MG63 (cell line): ENCODE measurements at regions not wholly inside any gene's neighbourhood (a gene's known extent, or its start where the extent isn't known, plus 50 kb on each side); places are given as distances from the start of the nearest gene placed in this dataset.

Source experiments
- DNase-seq: peaks from one replicate; pipeline ENCODE4 v3.0.0-alpha.2; 2020
- H3K27me3 ChIP-seq: fragments of 250-450 bp; sonication (Bioruptor Pico); 2 replicates; pipeline ENCODE4 v1.5.1; 2020; ENCODE audit warnings: mild to moderate bottlenecking, moderate library complexity
- H3K36me3 ChIP-seq: fragments of 250-450 bp; sonication (Bioruptor Pico); 2 replicates; pipeline ENCODE4 v1.5.1; 2020; ENCODE audit warnings: mild to moderate bottlenecking, moderate library complexity
- H3K4me3 ChIP-seq: fragments of 250-450 bp; sonication (Bioruptor Pico); 2 replicates; pipeline ENCODE4 v1.5.1; 2020; ENCODE audit warnings: mild to moderate bottlenecking, moderate library complexity
- H3K9me3 ChIP-seq: fragments of 250-450 bp; sonication (Bioruptor Pico); 2 replicates; pipeline ENCODE4 v1.5.1; 2020; ENCODE audit warnings: mild to moderate bottlenecking, moderate library complexity

DNA sequence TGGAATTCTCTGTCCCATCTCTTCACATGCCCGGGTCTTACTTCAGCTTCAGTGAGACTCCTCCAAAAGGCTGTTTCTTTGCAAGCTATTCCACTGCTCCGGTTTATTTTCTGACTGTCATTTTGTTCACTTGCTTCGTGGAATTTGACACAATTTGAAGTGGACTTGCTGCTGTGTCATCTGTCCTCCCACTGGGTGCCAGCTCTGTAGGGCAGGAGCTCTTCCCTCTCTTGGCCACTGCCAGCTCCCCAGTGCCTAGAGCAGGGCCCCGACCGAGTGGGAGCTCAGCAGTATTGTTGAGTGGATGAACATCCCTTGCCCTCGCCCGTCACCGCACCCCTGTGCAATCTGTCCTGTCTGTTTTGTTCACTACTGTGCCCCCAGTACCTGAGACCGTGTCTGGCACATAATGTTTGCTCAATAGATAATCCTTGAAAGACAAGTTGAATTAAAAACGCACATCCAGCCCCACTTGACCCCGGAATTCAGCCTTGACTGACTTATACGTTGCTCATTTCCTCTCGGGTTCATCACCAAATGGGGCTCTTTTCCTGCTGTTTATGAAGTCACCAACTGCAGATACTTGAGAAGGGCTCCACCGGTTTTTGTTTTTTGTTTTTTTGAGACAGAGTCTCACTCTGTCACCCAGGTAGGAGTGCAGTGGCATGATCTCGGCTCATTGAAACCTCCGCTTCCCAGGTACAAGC, 170.3 kb upstream of the KCNG1 start:
- Histone ChIP-seq H3K9me3 (peaks cover 7% of the 10 kb centered on the region; the same call in 1 of the 2 replicates), H3K27me3 (no peaks in the 10 kb centered on the region; the same call in 1 of the 2 replicates), H3K4me3 (no peak overlapping the region), H3K36me3 (no peaks in the 10 kb centered on the region)
- DNase-seq, result peak; percentile 32

DNA sequence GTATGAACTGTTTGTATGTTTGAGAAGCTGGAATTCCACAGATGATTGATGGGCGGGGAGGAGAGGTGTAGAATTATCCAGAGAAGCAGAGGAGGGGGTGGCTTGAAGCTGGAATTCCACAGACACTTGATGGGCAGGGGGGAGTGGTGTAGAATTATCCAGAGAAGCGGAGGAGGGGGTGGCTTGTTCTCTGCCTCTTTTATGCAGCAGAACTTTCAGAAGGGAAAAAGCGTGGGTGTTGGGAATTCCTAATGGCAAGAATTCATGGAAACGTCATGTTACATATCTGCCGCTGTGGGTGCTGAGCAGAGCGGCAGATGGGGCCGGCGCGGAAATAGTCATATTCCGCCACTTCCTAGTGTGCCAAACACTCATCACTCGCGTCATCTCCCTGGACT, 167.9 kb upstream of the KCNG1 start:
- no peaks in the 10 kb centered on the region for H3K27me3 ChIP-seq
- DNase-seq, result no peak
- H3K9me3 ChIP-seq, result peaks cover 7% of the 10 kb centered on the region; the same call in 1 of the 2 replicates
- no peak overlapping the region for H3K4me3 ChIP-seq
- no peaks in the 10 kb centered on the region for H3K36me3 ChIP-seq

DNA sequence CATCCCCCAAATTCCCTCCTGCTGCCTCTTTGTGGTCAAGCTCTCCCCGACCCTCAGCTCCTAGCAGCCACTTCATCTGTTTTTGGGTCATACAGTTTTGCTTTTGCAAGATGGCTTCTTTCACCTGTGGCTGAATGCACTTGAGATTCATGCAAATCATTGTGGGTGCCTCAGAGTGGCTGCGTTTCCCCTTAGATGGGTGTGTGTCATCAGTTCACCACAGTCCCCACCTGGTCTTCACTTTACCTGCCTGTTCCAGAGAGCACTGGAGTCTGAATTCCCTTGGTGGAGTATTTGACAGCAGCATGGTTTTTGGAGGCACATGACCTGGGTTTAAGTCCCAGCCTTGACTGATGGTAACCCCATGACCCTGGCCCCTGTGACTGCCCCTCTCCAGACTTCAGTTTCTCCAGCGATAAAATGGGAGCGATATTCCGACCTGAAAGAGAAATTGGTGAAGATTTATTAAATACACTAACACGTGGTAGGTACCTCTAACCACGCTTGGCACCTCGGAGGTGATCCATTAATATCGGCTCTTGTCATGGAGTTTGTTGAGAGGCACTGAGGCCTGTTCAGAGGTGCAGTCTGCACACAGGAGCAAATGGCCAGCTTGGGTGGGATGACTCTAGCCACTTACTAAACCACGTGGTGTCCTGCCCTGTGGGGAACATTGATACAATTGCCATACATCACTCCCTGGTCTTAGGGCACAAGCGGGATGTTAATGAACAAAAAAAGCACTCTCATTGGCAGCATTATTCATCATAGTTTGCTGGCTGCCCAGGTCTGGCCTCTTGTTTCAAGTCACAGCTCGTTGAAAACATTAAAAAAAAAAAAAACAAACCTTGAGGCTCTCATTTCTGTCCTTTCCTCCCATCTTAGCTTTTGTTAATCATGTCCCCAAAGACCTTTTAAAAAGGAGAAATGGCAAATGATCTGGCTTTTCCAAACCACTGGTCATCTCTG, 167.2 kb upstream of the KCNG1 start:
- Histone ChIP-seq H3K36me3 (no peaks in the 10 kb centered on the region), H3K9me3 (peaks cover 3% of the 10 kb centered on the region; the same call in 1 of the 2 replicates), H3K4me3 (no peak overlapping the region), H3K27me3 (no peaks in the 10 kb centered on the region)
- no peak for DNase-seq

DNA sequence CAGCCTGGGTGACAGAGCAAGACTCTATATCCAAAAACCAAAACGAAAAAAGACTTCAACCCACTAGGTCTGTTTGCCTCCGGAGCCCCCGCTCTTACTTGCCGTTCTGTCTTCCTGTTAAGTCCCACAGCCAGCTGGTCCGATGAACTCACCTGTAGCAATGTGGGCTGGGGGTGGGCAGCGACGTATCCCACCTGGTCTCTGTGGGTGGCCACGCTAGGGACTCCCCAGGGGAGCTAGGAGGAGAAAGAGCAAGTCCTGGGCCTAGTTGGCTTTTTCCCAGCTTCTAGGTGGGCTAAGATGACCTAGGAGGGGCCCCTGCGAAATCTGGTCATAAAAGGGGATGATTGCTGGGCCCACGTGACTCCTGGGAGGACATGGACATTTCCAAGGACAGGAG, 166.0 kb upstream of the KCNG1 start:
- no peak for DNase-seq
- no peaks in the 10 kb centered on the region for H3K9me3 ChIP-seq
- no peaks in the 10 kb centered on the region for H3K36me3 ChIP-seq
- H3K27me3 ChIP-seq, result no peaks in the 10 kb centered on the region
- H3K4me3 ChIP-seq, result no peak overlapping the region

DNA sequence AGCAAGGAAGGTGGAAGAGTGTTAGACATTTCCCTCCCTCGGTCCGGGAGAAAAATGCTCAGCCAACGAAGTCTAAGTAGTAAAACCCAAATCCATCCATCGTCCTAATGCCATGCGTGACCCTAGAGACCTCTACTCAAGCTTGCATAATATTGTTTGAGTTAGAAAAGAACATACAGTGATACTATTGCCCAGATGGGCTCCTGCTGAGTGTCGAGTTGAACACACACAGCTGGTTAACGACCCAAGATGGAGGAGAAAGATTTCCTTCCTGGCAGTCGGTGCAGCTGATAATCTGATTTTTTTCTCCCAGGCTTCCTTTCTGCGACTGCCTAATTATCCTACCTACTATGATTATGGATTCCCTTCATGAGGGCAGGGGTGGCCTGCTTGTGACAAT, 164.4 kb upstream of the KCNG1 start:
- no peak overlapping the region for H3K4me3 ChIP-seq
- H3K9me3 ChIP-seq, result no peaks in the 10 kb centered on the region
- H3K36me3 ChIP-seq, result no peaks in the 10 kb centered on the region
- H3K27me3 ChIP-seq, result peaks cover 6% of the 10 kb centered on the region; the same call in 1 of the 2 replicates
- no peak for DNase-seq

DNA sequence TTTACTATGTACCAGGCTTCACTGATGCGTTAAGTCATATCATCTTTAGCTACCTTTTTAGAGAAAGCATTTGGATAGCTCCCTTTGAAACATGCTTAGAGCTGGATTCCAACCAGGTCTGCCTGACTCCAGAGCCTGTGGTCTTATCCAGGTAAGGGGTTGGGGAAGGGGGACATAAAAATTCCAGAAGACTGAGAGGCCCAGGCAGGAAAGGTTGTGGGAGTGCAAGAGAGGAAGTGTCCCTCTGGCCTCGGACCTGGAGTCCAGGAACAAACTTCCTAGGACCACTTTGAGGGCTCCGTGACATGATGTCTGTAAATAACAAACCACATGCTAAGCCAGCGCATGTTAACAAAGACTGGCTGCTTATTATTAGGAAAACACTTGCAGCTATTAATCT, 163.0 kb upstream of the KCNG1 start:
- peaks cover 6% of the 10 kb centered on the region; the same call in 1 of the 2 replicates for H3K27me3 ChIP-seq
- no peaks in the 10 kb centered on the region for H3K36me3 ChIP-seq
- DNase-seq, result no peak
- no peak overlapping the region for H3K4me3 ChIP-seq
- H3K9me3 ChIP-seq, result no peaks in the 10 kb centered on the region

DNA sequence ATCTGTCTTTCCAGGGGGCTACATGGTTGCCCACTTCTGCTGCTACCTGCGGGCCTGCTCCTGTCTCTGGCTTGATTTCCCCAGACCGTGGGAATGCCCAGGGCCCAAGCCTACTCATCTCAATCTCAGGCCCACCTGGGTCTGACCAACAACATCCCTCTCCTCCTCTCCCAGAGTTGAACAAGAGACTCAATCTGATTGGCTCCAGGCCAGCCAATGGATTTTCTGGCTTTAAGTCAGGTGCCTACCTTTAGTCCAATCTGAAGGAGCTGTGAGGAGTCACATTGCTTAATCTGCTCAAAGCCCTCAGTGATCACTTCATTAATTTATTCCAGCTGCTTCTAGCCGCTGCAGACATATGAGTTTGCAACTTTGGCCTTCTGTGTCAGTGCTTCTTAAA, 162.4 kb upstream of the KCNG1 start:
- Histone ChIP-seq H3K4me3 (no peak overlapping the region), H3K36me3 (no peaks in the 10 kb centered on the region), H3K9me3 (no peaks in the 10 kb centered on the region), H3K27me3 (peaks cover 7% of the 10 kb centered on the region; the same call in 1 of the 2 replicates)
- DNase-seq, result no peak

DNA sequence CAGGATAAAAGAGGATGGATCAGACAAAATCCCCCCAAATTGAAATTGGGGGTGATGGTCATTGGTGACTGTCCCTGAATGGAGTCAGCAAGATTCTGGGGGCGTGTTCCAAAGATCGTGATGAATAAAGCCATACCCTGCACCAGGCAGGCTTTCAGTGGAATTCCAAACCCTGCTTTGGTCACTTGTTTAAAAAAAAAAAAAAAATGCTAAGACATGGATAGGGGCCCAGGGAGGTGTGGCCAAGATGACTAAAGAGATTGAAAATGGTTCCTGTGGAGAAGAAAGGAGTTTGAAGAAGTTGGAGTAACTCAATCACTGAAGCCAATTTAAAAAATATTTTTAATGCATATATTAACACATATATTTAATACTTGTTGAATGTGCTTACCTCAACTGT, 161.4 kb upstream of the KCNG1 start:
- no peaks in the 10 kb centered on the region for H3K9me3 ChIP-seq
- peaks cover 14% of the 10 kb centered on the region; the same call in 1 of the 2 replicates for H3K27me3 ChIP-seq
- peak; percentile 49 for DNase-seq
- H3K36me3 ChIP-seq, result no peaks in the 10 kb centered on the region
- no peak overlapping the region for H3K4me3 ChIP-seq

DNA sequence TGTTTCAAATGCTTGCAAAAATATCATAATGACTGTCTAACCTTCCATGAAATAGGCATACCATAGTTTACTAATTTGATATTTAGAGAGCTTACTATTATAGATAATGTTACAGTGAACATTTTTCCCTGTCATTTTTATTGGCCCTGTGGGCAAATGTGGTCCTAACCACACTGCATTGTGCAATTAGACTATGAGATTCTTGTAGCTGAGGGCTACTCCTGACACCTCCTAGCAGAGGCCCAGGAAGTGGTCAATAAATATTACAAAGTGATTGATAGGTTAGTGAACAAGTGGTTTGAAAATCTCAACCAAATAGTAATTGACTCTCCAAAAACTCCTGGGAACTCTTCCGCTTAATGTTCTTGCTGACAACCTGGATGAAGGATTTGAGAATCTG, 160.5 kb upstream of the KCNG1 start:
- H3K36me3 ChIP-seq, result no peaks in the 10 kb centered on the region
- peaks cover 14% of the 10 kb centered on the region; the same call in 1 of the 2 replicates for H3K27me3 ChIP-seq
- DNase-seq, result no peak
- no peak overlapping the region for H3K4me3 ChIP-seq
- no peaks in the 10 kb centered on the region for H3K9me3 ChIP-seq

DNA sequence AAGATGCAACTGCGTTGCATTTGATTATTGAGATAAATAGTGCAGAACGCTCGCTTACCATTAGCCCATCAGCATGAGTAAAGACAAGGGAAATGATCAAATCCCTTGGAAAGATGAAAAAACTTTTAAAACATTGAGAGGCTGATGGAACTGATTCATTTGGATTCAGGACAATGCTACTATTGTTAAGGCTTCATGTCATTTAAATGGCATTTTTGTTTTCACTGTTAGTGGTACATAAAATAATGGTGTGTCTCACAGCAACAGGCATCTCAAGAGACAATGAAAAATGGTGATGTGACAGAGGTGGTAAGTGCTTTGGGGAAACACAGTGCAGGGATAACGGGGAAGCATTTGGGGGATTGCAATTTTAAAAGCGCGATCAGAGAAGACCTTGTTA, 159.7 kb upstream of the KCNG1 start:
- Histone ChIP-seq H3K9me3 (no peaks in the 10 kb centered on the region), H3K4me3 (no peak overlapping the region), H3K27me3 (peaks cover 14% of the 10 kb centered on the region; the same call in 1 of the 2 replicates), H3K36me3 (no peaks in the 10 kb centered on the region)
- DNase-seq, result no peak

DNA sequence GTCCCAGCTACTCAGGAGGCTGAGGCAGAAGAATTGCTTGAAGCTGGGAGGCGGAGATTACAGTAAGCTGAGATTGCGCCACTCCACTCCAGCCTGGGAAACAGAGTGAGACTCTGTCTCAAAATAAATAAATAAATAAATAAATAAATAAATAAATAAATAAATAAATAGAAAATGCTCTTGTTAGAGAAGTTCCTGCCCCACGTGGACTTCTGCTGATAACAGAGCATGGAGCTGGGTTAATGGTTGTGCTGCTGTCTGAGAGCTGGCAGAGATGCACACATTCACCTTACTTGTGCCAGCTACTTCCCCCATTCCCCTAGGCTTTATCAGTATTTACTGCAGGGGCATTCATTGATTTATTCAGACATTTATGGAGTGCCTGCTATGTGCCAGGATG, 155.2 kb upstream of the KCNG1 start:
- Histone ChIP-seq H3K36me3 (no peaks in the 10 kb centered on the region), H3K9me3 (no peaks in the 10 kb centered on the region), H3K27me3 (peaks cover 15% of the 10 kb centered on the region; the same call in 1 of the 2 replicates), H3K4me3 (no peak overlapping the region)
- no peak for DNase-seq

DNA sequence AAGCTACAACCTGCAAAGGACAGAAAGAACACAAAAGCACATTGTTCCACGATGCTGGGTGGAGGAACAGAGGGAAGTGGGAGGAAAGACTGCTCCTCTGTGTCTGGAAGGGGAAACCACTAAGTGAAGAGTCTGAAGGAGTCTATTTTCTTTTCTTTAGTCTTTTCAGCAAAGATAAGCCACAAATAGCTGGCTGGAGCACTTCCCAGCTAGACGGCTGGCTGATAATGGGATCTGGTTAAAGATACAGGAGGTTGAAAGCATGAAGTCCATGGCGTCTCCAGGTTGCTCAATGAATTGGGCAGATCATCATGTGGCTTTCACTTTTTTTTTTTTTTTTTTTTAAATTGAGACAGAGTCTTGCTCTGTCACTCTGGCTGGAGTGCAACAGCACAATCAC, 154.0 kb upstream of the KCNG1 start:
- H3K9me3 ChIP-seq, result no peaks in the 10 kb centered on the region
- H3K4me3 ChIP-seq, result no peak overlapping the region
- H3K36me3 ChIP-seq, result no peaks in the 10 kb centered on the region
- DNase-seq, result no peak
- peaks cover 14% of the 10 kb centered on the region; the same call in 1 of the 2 replicates for H3K27me3 ChIP-seq

DNA sequence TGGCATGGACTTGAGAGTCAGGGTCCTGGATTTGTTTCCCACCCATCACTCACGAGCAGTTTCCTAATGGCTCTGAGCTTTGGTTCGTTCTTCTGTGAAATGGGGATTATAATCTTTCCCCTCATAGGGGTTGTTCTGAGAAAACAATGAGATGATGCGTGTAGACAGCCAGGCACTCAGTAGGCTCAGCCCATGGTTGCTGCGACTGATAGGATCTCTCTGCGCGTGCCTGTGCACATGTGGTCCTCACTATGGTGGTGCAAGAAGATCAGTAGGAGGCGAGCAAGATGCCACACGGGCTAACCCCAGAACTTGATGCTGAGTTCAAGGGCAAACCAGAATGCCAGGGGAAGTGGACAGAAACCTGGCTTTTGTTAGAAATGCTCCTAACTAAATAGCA, 153.5 kb upstream of the KCNG1 start:
- peaks cover 14% of the 10 kb centered on the region; the same call in 1 of the 2 replicates for H3K27me3 ChIP-seq
- H3K4me3 ChIP-seq, result no peak overlapping the region
- 0 out of 2 replicates have a peak, but pooled peaks cover under 1% of the 10 kb centered on the region for H3K9me3 ChIP-seq
- no peak for DNase-seq
- H3K36me3 ChIP-seq, result no peaks in the 10 kb centered on the region

DNA sequence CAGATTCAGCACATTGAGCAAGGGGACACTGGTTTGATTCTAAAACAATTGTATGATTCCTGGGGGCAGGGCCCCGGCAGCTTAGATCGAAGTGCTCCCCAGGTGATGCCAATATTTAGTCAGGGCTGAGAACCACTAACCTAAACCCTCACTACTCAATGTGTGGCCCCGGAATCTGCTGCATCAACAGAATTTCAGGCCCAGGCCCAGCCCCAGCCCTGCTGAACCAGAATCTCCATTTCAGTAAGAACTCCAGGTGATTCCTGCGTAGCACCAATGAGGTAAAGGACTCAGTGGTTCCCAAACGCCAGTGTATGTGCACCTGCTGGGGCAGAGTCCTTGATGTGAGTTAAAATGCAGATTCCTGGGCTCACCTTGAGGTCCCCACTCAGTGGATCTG, 152.8 kb upstream of the KCNG1 start:
- no peak for DNase-seq
- 0 out of 2 replicates have a peak, but pooled peaks cover 2% of the 10 kb centered on the region for H3K9me3 ChIP-seq
- H3K36me3 ChIP-seq, result no peaks in the 10 kb centered on the region
- H3K4me3 ChIP-seq, result no peak overlapping the region
- H3K27me3 ChIP-seq, result peaks cover 14% of the 10 kb centered on the region; the same call in 1 of the 2 replicates

DNA sequence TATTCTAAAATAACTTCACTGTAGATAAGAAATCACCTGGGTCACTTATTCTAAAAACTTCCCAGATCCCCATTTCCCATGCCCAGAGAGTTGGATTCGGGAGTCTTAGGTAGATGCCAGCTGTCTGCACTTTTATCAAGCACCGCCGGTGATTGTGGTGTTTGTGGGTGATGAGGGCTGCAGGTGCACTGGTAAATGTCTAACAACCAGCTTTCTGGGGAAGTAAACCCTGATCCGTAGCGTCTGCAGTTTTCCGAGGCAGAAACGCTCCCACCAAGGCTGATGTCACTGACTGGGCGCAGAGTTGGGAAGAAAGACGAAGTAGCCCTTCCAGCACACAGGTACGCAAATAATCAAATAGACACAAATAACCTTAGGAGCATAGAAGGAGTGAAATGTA, 152.2 kb upstream of the KCNG1 start:
- Histone ChIP-seq H3K36me3 (no peaks in the 10 kb centered on the region), H3K27me3 (peaks cover 12% of the 10 kb centered on the region; the same call in 1 of the 2 replicates), H3K9me3 (0 out of 2 replicates have a peak, but pooled peaks cover 2% of the 10 kb centered on the region), H3K4me3 (no peak overlapping the region)
- no peak for DNase-seq

DNA sequence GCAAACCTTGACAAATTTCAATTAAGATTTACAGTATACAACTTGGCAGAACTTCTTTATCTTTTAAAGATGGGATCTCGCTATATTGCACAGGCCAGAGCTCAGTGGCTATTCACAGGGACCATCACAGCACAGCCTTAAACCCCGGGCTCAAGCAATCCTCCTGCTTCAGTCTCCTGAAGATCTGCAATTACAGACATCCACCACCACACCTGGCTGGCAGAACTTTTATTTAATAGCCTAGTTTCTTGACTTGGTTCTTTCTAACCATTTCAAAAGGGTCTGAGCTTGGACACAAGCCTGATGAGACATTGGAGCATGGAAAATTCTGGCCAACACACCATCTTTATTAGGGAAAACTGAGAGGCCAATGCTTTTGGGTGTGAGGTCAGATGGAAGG, 151.6 kb upstream of the KCNG1 start:
- Histone ChIP-seq H3K36me3 (no peaks in the 10 kb centered on the region), H3K27me3 (peaks cover 8% of the 10 kb centered on the region; the same call in 1 of the 2 replicates), H3K4me3 (no peak overlapping the region), H3K9me3 (0 out of 2 replicates have a peak, but pooled peaks cover 2% of the 10 kb centered on the region)
- no peak for DNase-seq
